ENCODE measurements at regions not wholly inside any gene's neighbourhood (a gene's known extent, or its start where the extent isn't known, plus 50 kb on each side); places are given as distances from the start of the nearest gene placed in this dataset.

DNA sequence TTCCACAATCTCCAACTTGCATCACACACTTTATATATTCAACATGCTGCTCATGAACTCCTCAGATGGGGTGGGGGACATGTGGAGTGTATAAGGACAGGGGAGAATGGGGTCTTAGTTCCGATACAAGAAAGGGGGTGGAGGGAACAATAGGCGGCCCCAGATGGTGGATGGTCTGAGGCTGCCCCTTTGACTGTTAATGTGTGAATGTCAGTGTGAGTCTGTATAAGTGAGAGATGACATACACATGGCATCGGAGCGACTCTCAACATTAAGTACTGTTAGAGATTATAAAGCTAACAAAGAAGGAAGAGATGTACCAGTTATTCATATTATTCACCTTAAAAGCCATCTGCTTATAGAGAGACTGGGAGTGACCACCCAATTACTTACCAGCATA, 193.1 kb downstream of the AXIN2 start:
- Mint-ChIP-seq H3K4me1 (ENCODE audit: low read depth, unreplicated experiment) (no peaks in the 10 kb centered on the region), H3K27me3 (ENCODE audit: low read depth, unreplicated experiment) (peaks cover 8% of the 10 kb centered on the region), H3K36me3 (ENCODE audit: low read depth, unreplicated experiment) (no peaks in the 10 kb centered on the region), H3K9me3 (ENCODE audit: unreplicated experiment) (peaks cover 3% of the 10 kb centered on the region), H3K27ac (ENCODE audit: unreplicated experiment) (no peak overlapping the region), H3K4me3 (ENCODE audit: unreplicated experiment) (no peak overlapping the region)
- H3K4me3 ChIP-seq (ENCODE audit: insufficient read depth, low read depth, low read length): no peak overlapping the region
- H3K27me3 ChIP-seq (ENCODE audit: insufficient read depth, low read length): no peaks in the 10 kb centered on the region
- TF ChIP-seq EZH2 (IDR thresholded peaks at IDR 0.05; ENCODE audit: insufficient read depth, low read length) (no peak), CTCF (IDR thresholded peaks at IDR 0.05; ENCODE audit: insufficient read depth, low read depth, low read length) (no peak)
- H3K9me3 ChIP-seq (ENCODE audit: insufficient read depth, low read depth, low read length): no peaks in the 10 kb centered on the region
- H3K4me2 ChIP-seq (ENCODE audit: low read length): no peak overlapping the region
- FAIRE-seq: no peak
- DNase-seq (ENCODE audit: low read depth): no peak
- H2AFZ ChIP-seq (ENCODE audit: low read depth, low read length): no peak overlapping the region
- H3K4me1 ChIP-seq (ENCODE audit: insufficient read depth, low read length): no peaks in the 10 kb centered on the region
- H4K20me1 ChIP-seq (ENCODE audit: insufficient read depth, low read length): no peaks in the 10 kb centered on the region
- no peak overlapping the region for H3K27ac ChIP-seq (ENCODE audit: low read depth, low read length)
- no peaks in the 10 kb centered on the region for H3K36me3 ChIP-seq (ENCODE audit: insufficient read depth, low read length)
- H3K79me2 ChIP-seq (ENCODE audit: insufficient read depth, low read length): no peaks in the 10 kb centered on the region
- no peak overlapping the region for H3K9ac ChIP-seq (ENCODE audit: low read length)

GRCh38 chr17:65366102-65366844, 195.2 kb downstream of the AXIN2 start:
- DNase-seq (ENCODE audit: low read depth): no peak

More at GRCh38 chr17:65366102-65366844, 195.2 kb downstream of the AXIN2 start:
- Histone ChIP-seq H3K4me1 (ENCODE audit: insufficient read depth, low read length) (peaks cover 4% of the 10 kb centered on the region), H3K36me3 (ENCODE audit: insufficient read depth, low read length) (no peaks in the 10 kb centered on the region), H3K79me2 (ENCODE audit: insufficient read depth, low read length) (no peaks in the 10 kb centered on the region), H4K20me1 (ENCODE audit: insufficient read depth, low read length) (no peaks in the 10 kb centered on the region), H3K9me3 (ENCODE audit: insufficient read depth, low read depth, low read length) (no peaks in the 10 kb centered on the region), H3K27ac (ENCODE audit: low read depth, low read length) (no peak overlapping the region), H3K9ac (ENCODE audit: low read length) (no peak overlapping the region), H3K4me3 (ENCODE audit: insufficient read depth, low read depth, low read length) (no peak overlapping the region), H2AFZ (ENCODE audit: low read depth, low read length) (no peak overlapping the region), H3K4me2 (ENCODE audit: low read length) (no peak overlapping the region), H3K27me3 (ENCODE audit: insufficient read depth, low read length) (no peaks in the 10 kb centered on the region)
- Mint-ChIP-seq H3K27ac (ENCODE audit: unreplicated experiment) (no peak overlapping the region), H3K9me3 (ENCODE audit: unreplicated experiment) (peaks cover 3% of the 10 kb centered on the region), H3K36me3 (ENCODE audit: low read depth, unreplicated experiment) (no peaks in the 10 kb centered on the region), H3K4me1 (ENCODE audit: low read depth, unreplicated experiment) (no peaks in the 10 kb centered on the region), H3K27me3 (ENCODE audit: low read depth, unreplicated experiment) (peaks cover 5% of the 10 kb centered on the region), H3K4me3 (ENCODE audit: unreplicated experiment) (no peak overlapping the region)
- no peak for FAIRE-seq
- TF ChIP-seq CTCF (IDR thresholded peaks at IDR 0.05; ENCODE audit: insufficient read depth, low read depth, low read length) (no peak), EZH2 (IDR thresholded peaks at IDR 0.05; ENCODE audit: insufficient read depth, low read length) (no peak)

Measured in astrocyte (in vitro differentiated cells and primary cell).